BJ (cell line): ENCODE measurements at regions not wholly inside any gene's neighbourhood (a gene's known extent, or its start where the extent isn't known, plus 50 kb on each side); places are given as distances from the start of the nearest gene placed in this dataset.

Source experiments
- CTCF ChIA-PET: fragments of 350-600 bp; formaldehyde crosslinking; extraction: SDS; loops from one replicate; lab custom pipeline; 2021; ENCODE audit warnings: antibody characterized with exemption, inconsistent platforms; lab: Yijun Ruan, JAX
- POLR2A ChIA-PET: fragments of 300-600 bp; sonication (Branson Sonifier 250); formaldehyde crosslinking; extraction: SDS; loops from one replicate; lab custom pipeline; 2021; ENCODE audit warnings: antibody characterized with exemption; lab: Charles Lee
- DNase-seq: peaks from one replicate; pipeline ENCODE4 v3.0.0-alpha.2; 2011; ENCODE audit warnings: low read depth
- H3K27me3 ChIP-seq: 2 replicates; pipeline ENCODE4 v1.6.0; 2011; ENCODE audit warnings: low read length; ENCODE audit not compliant: control insufficient read depth, insufficient read depth
- H3K36me3 ChIP-seq: 2 replicates; pipeline ENCODE4 v1.5.1; 2011; ENCODE audit warnings: low read length; ENCODE audit not compliant: control insufficient read depth, insufficient read depth
- H3K4me3 ChIP-seq: 2 replicates; pipeline ENCODE4 v1.5.1; 2011; ENCODE audit warnings: low read depth, mild to moderate bottlenecking, control low read depth, low read length
- CTCF ChIP-seq: IDR thresholded peaks from 2 replicates; pipeline ENCODE4 v1.5.1; 2011; ENCODE audit warnings: low read depth, mild to moderate bottlenecking, control low read depth, inconsistent platforms, low read length, moderate library complexity; ENCODE audit not compliant: insufficient read depth

- H3K27me3 ChIP-seq, result no peaks in the 10 kb centered on the region
- H3K4me3 ChIP-seq, result no peak overlapping the region
- ChIA-PET POLR2A (no interaction called here), CTCF (no interaction called here)
- DNase-seq, result no peak
- no peaks in the 10 kb centered on the region for H3K36me3 ChIP-seq
- no peak for TF ChIP-seq CTCF
Measured at GRCh38 chr6:135672256-135672655, 174.7 kb upstream of the AHI1 start.

DNA sequence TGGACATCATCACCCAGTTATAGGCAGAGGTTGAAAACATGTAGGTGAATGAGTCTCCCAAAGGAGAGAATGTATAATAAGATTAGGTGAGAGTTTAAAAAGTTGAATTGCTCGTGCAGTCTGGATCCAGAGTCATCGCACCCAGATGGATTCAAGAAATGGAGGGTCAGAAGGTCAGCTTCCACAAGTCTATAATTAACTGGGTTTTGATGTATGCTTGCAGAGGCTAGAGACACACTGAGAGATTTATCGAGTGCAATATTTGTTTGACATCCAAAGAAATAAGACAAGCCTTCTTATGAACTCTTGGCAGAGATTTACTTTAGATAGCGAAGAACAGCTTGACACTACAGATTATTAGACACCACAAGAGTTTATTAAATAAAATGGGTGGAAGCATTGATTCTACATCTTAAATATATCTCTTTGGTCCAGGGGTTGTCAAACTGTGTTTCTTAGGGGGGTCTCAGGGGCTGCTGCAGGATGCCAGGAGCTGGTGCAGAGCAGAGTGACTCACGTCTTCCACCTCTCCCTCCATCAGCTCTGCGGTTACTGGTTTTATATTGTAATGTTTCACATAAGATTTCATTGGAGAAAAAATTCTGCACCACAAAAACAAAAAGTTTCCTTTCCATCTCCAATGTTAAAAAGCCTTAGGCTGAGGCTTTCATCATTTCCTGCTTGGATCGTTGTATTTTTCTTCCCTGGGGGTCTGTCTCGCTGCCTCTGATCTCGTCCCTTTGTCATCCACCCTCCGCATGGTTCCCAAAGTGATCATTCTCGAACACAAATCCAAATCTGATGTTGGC is 176.2 kb upstream of the AHI1 start:
- Histone ChIP-seq H3K4me3 (no peak overlapping the region), H3K36me3 (no peaks in the 10 kb centered on the region), H3K27me3 (no peaks in the 10 kb centered on the region)
- no peak for TF ChIP-seq CTCF
- ChIA-PET POLR2A (no interaction called here), CTCF (interaction anchor here (1.1 kb wide), 1 partner anchor 10 kb away, joined by 5 read pairs; no protein-coding TSS in a partner anchor)
- no peak for DNase-seq

DNA sequence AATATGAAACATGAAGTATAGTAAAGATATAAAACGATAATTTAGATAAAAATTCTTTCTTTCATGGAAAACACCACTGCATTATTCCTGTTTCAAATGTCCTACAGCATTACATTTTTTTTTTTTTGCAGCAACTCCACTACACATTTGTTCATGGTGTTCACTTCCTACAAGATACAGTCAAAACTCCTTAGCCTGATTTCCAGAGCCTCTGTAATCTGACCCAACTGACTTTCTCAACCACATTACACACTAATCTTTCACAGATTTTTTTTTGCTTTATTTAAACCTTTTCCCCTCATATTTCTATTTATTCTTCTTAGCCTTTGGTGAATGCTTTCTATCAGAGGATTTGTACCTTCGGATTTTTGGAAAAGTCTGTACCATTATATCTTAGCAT is 176.5 kb upstream of the PDE7B start:
- Histone ChIP-seq H3K27me3 (no peaks in the 10 kb centered on the region), H3K36me3 (no peaks in the 10 kb centered on the region), H3K4me3 (no peak overlapping the region)
- no peak for DNase-seq
- no peak for TF ChIP-seq CTCF
- ChIA-PET POLR2A (no interaction called here), CTCF (interaction anchor here (1.1 kb wide), 1 partner anchor 8 kb away, joined by 5 read pairs; no protein-coding TSS in a partner anchor)

DNA sequence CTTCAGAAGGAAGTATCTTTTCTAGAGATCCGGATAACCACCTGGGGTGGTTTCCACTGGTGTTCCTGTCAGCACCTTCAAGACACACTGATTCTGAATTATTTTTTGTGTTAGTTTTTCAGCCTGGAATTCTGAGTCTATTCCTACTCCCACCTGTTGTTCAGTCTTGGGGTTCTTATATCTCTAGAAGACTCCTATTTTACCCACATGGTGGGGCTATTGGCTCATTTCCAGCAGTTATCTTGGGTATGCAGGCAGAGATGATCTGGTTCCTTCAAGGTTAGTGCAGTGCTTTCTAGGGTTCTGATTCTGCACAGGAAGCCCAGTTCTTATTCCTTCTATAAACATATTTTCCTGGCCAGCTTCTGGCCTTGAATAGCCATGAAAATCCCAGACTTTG is 175.6 kb upstream of the PDE7B start:
- Histone ChIP-seq H3K27me3 (no peaks in the 10 kb centered on the region), H3K36me3 (no peaks in the 10 kb centered on the region), H3K4me3 (no peak overlapping the region)
- no peak for DNase-seq
- ChIA-PET CTCF (no interaction called here), POLR2A (no interaction called here)
- no peak for TF ChIP-seq CTCF

DNA sequence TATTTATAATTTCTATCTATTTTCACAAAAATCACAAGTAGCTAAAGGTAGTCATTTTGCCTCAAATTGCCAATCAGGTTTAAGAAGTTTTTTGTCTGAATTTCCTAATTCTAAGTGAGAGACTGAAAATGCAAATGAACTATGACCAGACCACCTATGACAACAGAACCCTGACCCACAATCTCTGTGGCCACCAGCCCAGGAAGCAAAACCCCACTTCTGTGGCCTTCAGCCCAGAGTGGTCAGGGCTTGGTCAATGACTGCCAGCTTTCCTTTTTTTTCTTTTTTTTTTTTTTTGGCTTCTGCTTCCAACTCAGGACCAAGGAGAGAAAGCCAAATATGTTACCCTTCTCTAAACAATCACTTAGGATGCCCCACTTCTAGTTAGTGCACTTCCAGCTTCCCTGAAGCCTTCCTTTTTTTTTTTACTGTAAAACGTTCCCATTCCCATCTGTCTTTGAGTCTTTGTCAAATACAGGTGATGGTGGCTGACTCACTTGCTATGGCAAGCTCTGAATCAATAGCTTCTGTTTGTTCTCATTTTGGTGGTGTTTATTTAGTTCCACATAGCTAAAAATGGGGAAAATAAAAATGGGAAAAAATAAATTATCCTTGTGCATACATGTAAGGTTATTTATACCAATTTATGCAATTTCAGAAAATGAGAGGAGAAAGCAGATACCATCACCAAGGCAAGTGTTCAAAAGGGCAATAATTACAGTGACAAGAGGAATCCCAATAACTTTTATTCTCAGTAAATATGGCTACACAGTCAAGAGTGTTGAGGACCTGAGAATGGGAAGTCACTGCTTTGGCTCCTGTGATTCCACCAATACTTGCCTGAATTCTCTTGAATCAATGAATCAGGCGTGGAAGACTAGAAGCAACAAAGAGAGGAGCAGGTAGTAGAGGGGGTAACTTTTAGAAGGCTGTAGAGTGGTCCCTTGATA is 170.3 kb upstream of the PDE7B start:
- no peak for TF ChIP-seq CTCF

More for the DNA sequence above, 170.3 kb upstream of the PDE7B start:
- ChIA-PET CTCF (interaction anchor here (0.9 kb wide), 1 partner anchor 8 kb away, joined by 3 read pairs; no protein-coding TSS in a partner anchor), POLR2A (no interaction called here)
- Histone ChIP-seq H3K27me3 (no peaks in the 10 kb centered on the region), H3K36me3 (no peaks in the 10 kb centered on the region), H3K4me3 (no peak overlapping the region)
- DNase-seq, result no peak
